ENCODE measurements at regions not wholly inside any gene's neighbourhood (a gene's known extent, or its start where the extent isn't known, plus 50 kb on each side); places are given as distances from the start of the nearest gene placed in this dataset.

GRCh38 chr14:98994561-98994960, 277.4 kb downstream of the BCL11B start:
- ChIA-PET POLR2A (no interaction called here), CTCF (no interaction called here)
- H3K4me3 ChIP-seq (ENCODE audit: low read depth, low read length): no peak overlapping the region

GRCh38 chr14:98997526-98998205, 274.3 kb downstream of the BCL11B start:
- no peaks in the 10 kb centered on the region for H3K36me3 ChIP-seq (ENCODE audit: control insufficient read depth in 2 of 2, insufficient read depth in 1 of 2, low read length in 2 of 2)
- no peak overlapping the region for H3K4me3 ChIP-seq (ENCODE audit: low read depth, low read length)
- ChIA-PET POLR2A (no interaction called here), CTCF (no interaction called here)
- no peaks in the 10 kb centered on the region for H3K4me1 ChIP-seq (ENCODE audit: control insufficient read depth, insufficient read depth, low read length)
- no peaks in the 10 kb centered on the region for H3K9me3 ChIP-seq (ENCODE audit: control insufficient read depth, insufficient read depth, low read depth, low read length)
- H3K27ac ChIP-seq (ENCODE audit: extremely low read depth, low read depth, low read length): no peak overlapping the region
- no peak for TF ChIP-seq SCRT2 (tag by site-specific recombination; IDR thresholded peaks at IDR 0.05)
- no peak for TF ChIP-seq ZNF629 (tag by site-specific recombination; IDR thresholded peaks at IDR 0.05)
- TF ChIP-seq, protein P1, sequence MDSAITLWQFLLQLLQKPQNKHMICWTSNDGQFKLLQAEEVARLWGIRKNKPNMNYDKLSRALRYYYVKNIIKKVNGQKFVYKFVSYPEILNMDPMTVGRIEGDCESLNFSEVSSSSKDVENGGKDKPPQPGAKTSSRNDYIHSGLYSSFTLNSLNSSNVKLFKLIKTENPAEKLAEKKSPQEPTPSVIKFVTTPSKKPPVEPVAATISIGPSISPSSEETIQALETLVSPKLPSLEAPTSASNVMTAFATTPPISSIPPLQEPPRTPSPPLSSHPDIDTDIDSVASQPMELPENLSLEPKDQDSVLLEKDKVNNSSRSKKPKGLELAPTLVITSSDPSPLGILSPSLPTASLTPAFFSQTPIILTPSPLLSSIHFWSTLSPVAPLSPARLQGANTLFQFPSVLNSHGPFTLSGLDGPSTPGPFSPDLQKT (IDR thresholded peaks at IDR 0.05; ENCODE audit: borderline replicate concordance, low read depth, low read length): no peak
- TF ChIP-seq ZNF830 (tag by site-specific recombination; IDR thresholded peaks at IDR 0.05; ENCODE audit: low read depth): no peak
- no peak for TF ChIP-seq ZBTB1 (tag by site-specific recombination; IDR thresholded peaks at IDR 0.05)
- no peak for TF ChIP-seq ZNF221 (tag by site-specific recombination; IDR thresholded peaks at IDR 0.05; ENCODE audit: borderline replicate concordance)
- no peak for TF ChIP-seq REST (tag by site-specific recombination; IDR thresholded peaks at IDR 0.05)
- TF ChIP-seq ZNF132 (tag by site-specific recombination; IDR thresholded peaks at IDR 0.05; ENCODE audit: borderline replicate concordance): no peak
- TF ChIP-seq ZNF544 (tag by site-specific recombination; IDR thresholded peaks at IDR 0.05): no peak
- TF ChIP-seq ZNF639 (tag by site-specific recombination; IDR thresholded peaks at IDR 0.05): no peak
- TF ChIP-seq KLF9 (tag by site-specific recombination; IDR thresholded peaks at IDR 0.05; ENCODE audit: low read depth): no peak
- TF ChIP-seq, protein P2, sequence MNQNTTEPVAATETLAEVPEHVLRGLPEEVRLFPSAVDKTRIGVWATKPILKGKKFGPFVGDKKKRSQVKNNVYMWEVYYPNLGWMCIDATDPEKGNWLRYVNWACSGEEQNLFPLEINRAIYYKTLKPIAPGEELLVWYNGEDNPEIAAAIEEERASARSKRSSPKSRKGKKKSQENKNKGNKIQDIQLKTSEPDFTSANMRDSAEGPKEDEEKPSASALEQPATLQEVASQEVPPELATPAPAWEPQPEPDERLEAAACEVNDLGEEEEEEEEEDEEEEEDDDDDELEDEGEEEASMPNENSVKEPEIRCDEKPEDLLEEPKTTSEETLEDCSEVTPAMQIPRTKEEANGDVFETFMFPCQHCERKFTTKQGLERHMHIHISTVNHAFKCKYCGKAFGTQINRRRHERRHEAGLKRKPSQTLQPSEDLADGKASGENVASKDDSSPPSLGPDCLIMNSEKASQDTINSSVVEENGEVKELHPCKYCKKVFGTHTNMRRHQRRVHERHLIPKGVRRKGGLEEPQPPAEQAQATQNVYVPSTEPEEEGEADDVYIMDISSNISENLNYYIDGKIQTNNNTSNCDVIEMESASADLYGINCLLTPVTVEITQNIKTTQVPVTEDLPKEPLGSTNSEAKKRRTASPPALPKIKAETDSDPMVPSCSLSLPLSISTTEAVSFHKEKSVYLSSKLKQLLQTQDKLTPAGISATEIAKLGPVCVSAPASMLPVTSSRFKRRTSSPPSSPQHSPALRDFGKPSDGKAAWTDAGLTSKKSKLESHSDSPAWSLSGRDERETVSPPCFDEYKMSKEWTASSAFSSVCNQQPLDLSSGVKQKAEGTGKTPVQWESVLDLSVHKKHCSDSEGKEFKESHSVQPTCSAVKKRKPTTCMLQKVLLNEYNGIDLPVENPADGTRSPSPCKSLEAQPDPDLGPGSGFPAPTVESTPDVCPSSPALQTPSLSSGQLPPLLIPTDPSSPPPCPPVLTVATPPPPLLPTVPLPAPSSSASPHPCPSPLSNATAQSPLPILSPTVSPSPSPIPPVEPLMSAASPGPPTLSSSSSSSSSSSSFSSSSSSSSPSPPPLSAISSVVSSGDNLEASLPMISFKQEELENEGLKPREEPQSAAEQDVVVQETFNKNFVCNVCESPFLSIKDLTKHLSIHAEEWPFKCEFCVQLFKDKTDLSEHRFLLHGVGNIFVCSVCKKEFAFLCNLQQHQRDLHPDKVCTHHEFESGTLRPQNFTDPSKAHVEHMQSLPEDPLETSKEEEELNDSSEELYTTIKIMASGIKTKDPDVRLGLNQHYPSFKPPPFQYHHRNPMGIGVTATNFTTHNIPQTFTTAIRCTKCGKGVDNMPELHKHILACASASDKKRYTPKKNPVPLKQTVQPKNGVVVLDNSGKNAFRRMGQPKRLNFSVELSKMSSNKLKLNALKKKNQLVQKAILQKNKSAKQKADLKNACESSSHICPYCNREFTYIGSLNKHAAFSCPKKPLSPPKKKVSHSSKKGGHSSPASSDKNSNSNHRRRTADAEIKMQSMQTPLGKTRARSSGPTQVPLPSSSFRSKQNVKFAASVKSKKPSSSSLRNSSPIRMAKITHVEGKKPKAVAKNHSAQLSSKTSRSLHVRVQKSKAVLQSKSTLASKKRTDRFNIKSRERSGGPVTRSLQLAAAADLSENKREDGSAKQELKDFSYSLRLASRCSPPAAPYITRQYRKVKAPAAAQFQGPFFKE (tag by site-specific recombination; IDR thresholded peaks at IDR 0.05; ENCODE audit: borderline replicate concordance): no peak
- no peak for TF ChIP-seq EGR2 (tag by site-specific recombination; IDR thresholded peaks at IDR 0.05; ENCODE audit: low read depth)
- TF ChIP-seq, protein P3, sequence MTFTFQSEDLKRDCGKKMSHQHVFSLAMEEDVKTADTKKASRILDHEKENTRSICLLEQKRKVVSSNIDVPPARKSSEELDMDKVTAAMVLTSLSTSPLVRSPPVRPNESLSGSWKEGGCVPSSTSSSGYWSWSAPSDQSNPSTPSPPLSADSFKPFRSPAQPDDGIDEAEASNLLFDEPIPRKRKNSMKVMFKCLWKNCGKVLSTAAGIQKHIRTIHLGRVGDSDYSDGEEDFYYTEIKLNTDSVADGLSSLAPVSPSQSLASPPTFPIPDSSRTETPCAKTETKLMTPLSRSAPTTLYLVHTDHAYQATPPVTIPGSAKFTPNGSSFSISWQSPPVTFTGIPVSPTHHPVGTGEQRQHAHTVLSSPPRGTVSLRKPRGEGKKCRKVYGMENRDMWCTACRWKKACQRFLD (tag by site-specific recombination; IDR thresholded peaks at IDR 0.05): no peak
- no peak for TF ChIP-seq MZF1 (tag by site-specific recombination; IDR thresholded peaks at IDR 0.05; ENCODE audit: borderline replicate concordance)

More at GRCh38 chr14:98994561-98994960, 277.4 kb downstream of the BCL11B start:
- Histone ChIP-seq H3K4me1 (ENCODE audit: control insufficient read depth, insufficient read depth, low read length) (no peaks in the 10 kb centered on the region), H3K36me3 (ENCODE audit: control insufficient read depth in 2 of 2, insufficient read depth in 1 of 2, low read length in 2 of 2) (no peaks in the 10 kb centered on the region), H3K27ac (ENCODE audit: extremely low read depth, low read depth, low read length) (no peak overlapping the region), H3K9me3 (ENCODE audit: control insufficient read depth, insufficient read depth, low read depth, low read length) (no peaks in the 10 kb centered on the region)
- TF ChIP-seq REPIN1 (tag by site-specific recombination; IDR thresholded peaks at IDR 0.05; ENCODE audit: low read depth) (no peak), PRDM1 (tag by site-specific recombination; IDR thresholded peaks at IDR 0.05) (peak; percentile 45; the same call in 1 of the 2 replicates)
